ENCODE measurements at regions not wholly inside any gene's neighbourhood (a gene's known extent, or its start where the extent isn't known, plus 50 kb on each side); places are given as distances from the start of the nearest gene placed in this dataset.

GRCh38 chr3:139248593-139249255, 95.1 kb upstream of the MRPS22 start:
- TF ChIP-seq CTCF (conservative IDR thresholded peaks at IDR 0.05; ENCODE audit: low read depth, low read length): no peak
- TF ChIP-seq EZH2 (IDR thresholded peaks at IDR 0.05; ENCODE audit: borderline replicate concordance, low read depth, low read length, poor library complexity, severe bottlenecking): no peak

Measured in A673 (cell line).